Nephron progenitor cell (in vitro differentiated cells): ENCODE measurements at regions not wholly inside any gene's neighbourhood (a gene's known extent, or its start where the extent isn't known, plus 50 kb on each side); places are given as distances from the start of the nearest gene placed in this dataset.

Experiments
- DNase-seq: peaks from one replicate; pipeline ENCODE4 v3.0.0; 2021
- H3K27ac Mint-ChIP-seq: 2 replicates; pipeline ENCODE4 v1.8.0; 2021; ENCODE audit warnings: mild to moderate bottlenecking, moderate library complexity, mixed read lengths
- H3K27me3 Mint-ChIP-seq: 2 replicates; pipeline ENCODE4 v1.8.0; 2021; ENCODE audit warnings: mild to moderate bottlenecking, low read depth, mixed read lengths; ENCODE audit not compliant: poor library complexity
- H3K36me3 Mint-ChIP-seq: 2 replicates; pipeline ENCODE4 v1.8.0; 2021; ENCODE audit warnings: low read depth, mixed read lengths
- H3K4me1 Mint-ChIP-seq: 2 replicates; pipeline ENCODE4 v1.8.0; 2021; ENCODE audit warnings: mixed read lengths
- H3K4me3 Mint-ChIP-seq: 2 replicates; pipeline ENCODE4 v1.8.0; 2021; ENCODE audit warnings: mild to moderate bottlenecking, moderate library complexity, mixed read lengths
- H3K9me3 Mint-ChIP-seq: 2 replicates; pipeline ENCODE4 v1.8.0; 2021; ENCODE audit warnings: mild to moderate bottlenecking, moderate library complexity, mixed read lengths
- CTCF ChIP-seq: fragments of 200-600 bp; sonication (generic); IDR thresholded peaks from 2 replicates; pipeline ENCODE4 v1.5.0; 2021; ENCODE audit warnings: antibody characterized with exemption

- DNase-seq: no peak
- no peaks in the 10 kb centered on the region for H3K36me3 Mint-ChIP-seq
- no peaks in the 10 kb centered on the region for H3K4me1 Mint-ChIP-seq
- H3K9me3 Mint-ChIP-seq: no peaks in the 10 kb centered on the region
- H3K27me3 Mint-ChIP-seq: peaks cover 6% of the 10 kb centered on the region
- TF ChIP-seq CTCF: no peak
- no peak overlapping the region for H3K4me3 Mint-ChIP-seq
- H3K27ac Mint-ChIP-seq: no peak overlapping the region
These were observed 85.9 kb upstream of the CCDC91 start for GRCh38 chr12:28104316-28104715.

GRCh38 chr12:28104903-28105864 is 85.1 kb upstream of the CCDC91 start:
- no peak for TF ChIP-seq CTCF
- no peak overlapping the region for H3K27ac Mint-ChIP-seq
- no peaks in the 10 kb centered on the region for H3K9me3 Mint-ChIP-seq
- no peak overlapping the region for H3K4me3 Mint-ChIP-seq
- H3K4me1 Mint-ChIP-seq: no peaks in the 10 kb centered on the region
- no peaks in the 10 kb centered on the region for H3K36me3 Mint-ChIP-seq
- no peak for DNase-seq
- peaks cover 6% of the 10 kb centered on the region for H3K27me3 Mint-ChIP-seq

GRCh38 chr12:28107679-28108078 is 82.6 kb upstream of the CCDC91 start:
- Mint-ChIP-seq H3K4me3 (no peak overlapping the region), H3K27me3 (peaks cover 6% of the 10 kb centered on the region), H3K4me1 (no peaks in the 10 kb centered on the region), H3K36me3 (no peaks in the 10 kb centered on the region), H3K27ac (no peak overlapping the region), H3K9me3 (no peaks in the 10 kb centered on the region)
- TF ChIP-seq CTCF: no peak
- no peak for DNase-seq

- Mint-ChIP-seq H3K27me3 (peaks cover 6% of the 10 kb centered on the region), H3K4me3 (no peak overlapping the region), H3K9me3 (no peaks in the 10 kb centered on the region), H3K4me1 (no peaks in the 10 kb centered on the region), H3K36me3 (no peaks in the 10 kb centered on the region), H3K27ac (no peak overlapping the region)
- no peak for DNase-seq
- TF ChIP-seq CTCF: no peak
These were observed 81.7 kb upstream of the CCDC91 start for GRCh38 chr12:28108599-28108998.

GRCh38 chr12:28110329-28110728 is 79.9 kb upstream of the CCDC91 start:
- Mint-ChIP-seq H3K27me3 (peaks cover 6% of the 10 kb centered on the region), H3K4me1 (no peaks in the 10 kb centered on the region), H3K27ac (no peak overlapping the region), H3K36me3 (no peaks in the 10 kb centered on the region), H3K4me3 (no peak overlapping the region), H3K9me3 (no peaks in the 10 kb centered on the region)
- TF ChIP-seq CTCF: no peak
- no peak for DNase-seq

- no peaks in the 10 kb centered on the region for H3K4me1 Mint-ChIP-seq
- no peak overlapping the region for H3K4me3 Mint-ChIP-seq
- no peak for TF ChIP-seq CTCF
- no peaks in the 10 kb centered on the region for H3K36me3 Mint-ChIP-seq
- H3K27ac Mint-ChIP-seq: no peak overlapping the region
- H3K9me3 Mint-ChIP-seq: no peaks in the 10 kb centered on the region
- no peak for DNase-seq
- no peaks in the 10 kb centered on the region for H3K27me3 Mint-ChIP-seq
These were observed 75.8 kb upstream of the CCDC91 start for GRCh38 chr12:28114488-28114887.
